HEK293T (cell line): ENCODE measurements at regions not wholly inside any gene's neighbourhood (a gene's known extent, or its start where the extent isn't known, plus 50 kb on each side); places are given as distances from the start of the nearest gene placed in this dataset.

Source experiments
- CTCF ChIA-PET: fragments of 350-600 bp; formaldehyde crosslinking; extraction: SDS; loops from one replicate; lab custom pipeline; 2021; ENCODE audit warnings: antibody characterized with exemption, inconsistent platforms; lab: Yijun Ruan, JAX
- POLR2A ChIA-PET: fragments of 350-600 bp; formaldehyde crosslinking; extraction: SDS; loops from one replicate; lab custom pipeline; 2020; ENCODE audit warnings: antibody characterized with exemption, inconsistent platforms; lab: Yijun Ruan, JAX
- DNase-seq: peaks from one replicate; pipeline ENCODE4 v3.0.0; 2012; ENCODE audit warnings: mixed read lengths; ENCODE audit errors: extremely low spot score
- ARNT ChIP-seq: fragments of 450-650 bp; IDR thresholded peaks from 2 replicates; pipeline ENCODE4 v1.6.1; 2017; ENCODE audit warnings: mild to moderate bottlenecking
- BHLHE40 ChIP-seq: fragments of 450-650 bp; IDR thresholded peaks from 2 replicates; pipeline ENCODE4 v1.6.1; 2016; ENCODE audit warnings: mild to moderate bottlenecking, moderate library complexity, borderline replicate concordance
- CTBP1 ChIP-seq: fragments of 450-650 bp; IDR thresholded peaks from 2 replicates; pipeline ENCODE4 v1.6.1; 2016; ENCODE audit warnings: borderline replicate concordance
- ELF4 ChIP-seq: fragments of 450-650 bp; IDR thresholded peaks from 2 replicates; pipeline ENCODE4 v1.6.1; 2017; ENCODE audit warnings: antibody characterized with exemption
- FOXA1 ChIP-seq: fragments of 450-650 bp; IDR thresholded peaks from 2 replicates; pipeline ENCODE4 v1.6.1; 2016; ENCODE audit warnings: mild to moderate bottlenecking
- FOXK2 ChIP-seq: fragments of 450-650 bp; IDR thresholded peaks from 2 replicates; pipeline ENCODE4 v1.6.1; 2016; ENCODE audit warnings: mild to moderate bottlenecking
- FOXM1 ChIP-seq: fragments of 450-650 bp; IDR thresholded peaks from 2 replicates; pipeline ENCODE4 v1.6.1; 2017; ENCODE audit warnings: mild to moderate bottlenecking, borderline replicate concordance
- HDGF ChIP-seq: fragments of 450-650 bp; IDR thresholded peaks from 2 replicates; pipeline ENCODE4 v1.6.1; 2017; ENCODE audit warnings: antibody characterized with exemption, borderline replicate concordance
- L3MBTL2 ChIP-seq: fragments of 450-650 bp; conservative IDR thresholded peaks from 2 replicates; pipeline ENCODE4 v1.6.1; 2016; ENCODE audit warnings: mild to moderate bottlenecking
- LEF1 ChIP-seq: fragments of 450-650 bp; IDR thresholded peaks from 2 replicates; pipeline ENCODE4 v1.6.1; 2017; ENCODE audit warnings: mild to moderate bottlenecking, borderline replicate concordance
- NFRKB ChIP-seq: fragments of 450-650 bp; IDR thresholded peaks from 2 replicates; pipeline ENCODE4 v1.6.1; 2016; ENCODE audit warnings: mild to moderate bottlenecking, moderate library complexity
- PKNOX1 ChIP-seq: fragments of 450-650 bp; IDR thresholded peaks from 2 replicates; pipeline ENCODE4 v1.6.1; 2016
- SP1 ChIP-seq: fragments of 450-650 bp; IDR thresholded peaks from 2 replicates; pipeline ENCODE4 v1.6.1; 2017
- SUZ12 ChIP-seq: fragments of 450-650 bp; IDR thresholded peaks from 2 replicates; pipeline ENCODE4 v1.6.1; 2016; ENCODE audit warnings: mild to moderate bottlenecking
- TARDBP ChIP-seq: fragments of 450-650 bp; IDR thresholded peaks from 2 replicates; pipeline ENCODE4 v1.6.1; 2016
- ZNF384 ChIP-seq: fragments of 450-650 bp; IDR thresholded peaks from 2 replicates; pipeline ENCODE4 v1.6.1; 2016

- CTCF ChIA-PET = no interaction called here
- no peak for DNase-seq
- POLR2A ChIA-PET = no interaction called here
- TF ChIP-seq SP1 = no peak
- TF ChIP-seq CTBP1 = no peak
- TF ChIP-seq FOXA1 = no peak
- TF ChIP-seq NFRKB = no peak
- no peak for TF ChIP-seq BHLHE40
- no peak for TF ChIP-seq HDGF
- no peak for TF ChIP-seq ZNF384
- TF ChIP-seq FOXK2 = no peak
- TF ChIP-seq SUZ12 = no peak
- TF ChIP-seq ARNT = no peak
- no peak for TF ChIP-seq TARDBP
- TF ChIP-seq L3MBTL2 = no peak
- no peak for TF ChIP-seq FOXM1
- no peak for TF ChIP-seq LEF1
- TF ChIP-seq PKNOX1 = no peak
- no peak for TF ChIP-seq ELF4
These were observed 378.0 kb downstream of the MLLT3 start for GRCh38 chr9:20244271-20244670.

GRCh38 chr9:20243841-20244240, 378.5 kb downstream of the MLLT3 start:
- DNase-seq = no peak
- CTCF ChIA-PET = no interaction called here
- POLR2A ChIA-PET = no interaction called here

GRCh38 chr9:20242510-20243189, 379.6 kb downstream of the MLLT3 start:
- DNase-seq = no peak
- ChIA-PET POLR2A (no interaction called here), CTCF (interaction anchor here (0.6 kb wide), 1 partner anchor 280 kb away, joined by 3 read pairs; no protein-coding TSS in a partner anchor)
- TF ChIP-seq ARNT (no peak), CTBP1 (no peak), FOXA1 (no peak), FOXK2 (no peak), SUZ12 (no peak), NFRKB (no peak), FOXM1 (no peak), L3MBTL2 (no peak)

More at GRCh38 chr9:20243841-20244240, 378.5 kb downstream of the MLLT3 start:
- TF ChIP-seq L3MBTL2 (no peak), ZNF384 (no peak), SUZ12 (no peak), HDGF (no peak), NFRKB (no peak), SP1 (no peak)

- ChIA-PET POLR2A (no interaction called here), CTCF (no interaction called here)
- TF ChIP-seq HDGF (no peak), L3MBTL2 (no peak), SP1 (no peak), SUZ12 (no peak), TARDBP (no peak), NFRKB (no peak), FOXK2 (no peak), ZNF384 (no peak), FOXM1 (no peak), ELF4 (no peak), PKNOX1 (no peak), BHLHE40 (no peak), ARNT (no peak), FOXA1 (no peak), LEF1 (no peak), CTBP1 (no peak)
- no peak for DNase-seq
These were observed 381.8 kb downstream of the MLLT3 start for GRCh38 chr9:20240498-20240897.

GRCh38 chr9:20238921-20239320, 383.4 kb downstream of the MLLT3 start:
- no peak for DNase-seq
- TF ChIP-seq PKNOX1 (no peak), FOXK2 (no peak), NFRKB (no peak)
- CTCF ChIA-PET = no interaction called here
- POLR2A ChIA-PET = no interaction called here

- no peak for DNase-seq
- TF ChIP-seq LEF1 (no peak), ZNF384 (no peak), TARDBP (no peak), FOXM1 (no peak), SP1 (no peak), BHLHE40 (no peak), PKNOX1 (no peak), L3MBTL2 (no peak), ARNT (no peak), SUZ12 (no peak), FOXK2 (no peak), NFRKB (no peak), HDGF (no peak), CTBP1 (no peak), ELF4 (no peak), FOXA1 (no peak)
- POLR2A ChIA-PET = no interaction called here
- CTCF ChIA-PET = no interaction called here
These were observed 384.6 kb downstream of the MLLT3 start for GRCh38 chr9:20237686-20238085.
